AG04450 (cell line): ENCODE measurements at regions not wholly inside any gene's neighbourhood (a gene's known extent, or its start where the extent isn't known, plus 50 kb on each side); places are given as distances from the start of the nearest gene placed in this dataset.

Source experiments
- CTCF ChIA-PET: fragments of 300-600, 350-600 bp; formaldehyde crosslinking; extraction: SDS; loops from one replicate; lab custom pipeline; 2022; ENCODE audit warnings: antibody characterized with exemption, inconsistent platforms; lab: Charles Lee
- POLR2A ChIA-PET: fragments of 350-600 bp; formaldehyde crosslinking; extraction: SDS; loops from one replicate; lab custom pipeline; 2021; ENCODE audit warnings: antibody characterized with exemption, inconsistent platforms; lab: Yijun Ruan, JAX
- DNase-seq: peaks from one replicate; pipeline ENCODE4 v3.0.0-alpha.2; 2011; ENCODE audit warnings: low read depth, low spot score
- H3K27ac ChIP-seq: one replicate; pipeline ENCODE4 v1.5.1; 2012; ENCODE audit warnings: low read depth, low read length, control low read depth
- H3K27me3 ChIP-seq: one replicate; pipeline ENCODE4 v1.6.0; 2012; ENCODE audit warnings: low read length; ENCODE audit not compliant: control insufficient read depth, insufficient read depth
- H3K4me3 ChIP-seq: 2 replicates; pipeline ENCODE4 v1.5.1; 2011; ENCODE audit warnings: mild to moderate bottlenecking, low read depth, low read length, control low read depth
- H3K9me3 ChIP-seq: 2 replicates; pipeline ENCODE4 v1.5.1; 2012; ENCODE audit warnings: low read length; ENCODE audit not compliant: control insufficient read depth, insufficient read depth
- CTCF ChIP-seq: IDR thresholded peaks from 2 replicates; pipeline ENCODE4 v1.5.1; 2011; ENCODE audit warnings: low read depth, low read length, control low read depth, inconsistent platforms

GRCh38 chr2:8388781-8389180 lies 293.1 kb upstream of the ID2 start:
- no peak for DNase-seq
- TF ChIP-seq CTCF: no peak
- Histone ChIP-seq H3K4me3 (no peak overlapping the region), H3K27ac (no peak overlapping the region), H3K27me3 (no peaks in the 10 kb centered on the region), H3K9me3 (no peaks in the 10 kb centered on the region; the same call in 1 of the 2 replicates)
- ChIA-PET CTCF (no interaction called here), POLR2A (no interaction called here)

GRCh38 chr2:8389431-8390108 lies 292.3 kb upstream of the ID2 start:
- CTCF ChIA-PET: no interaction called here

GRCh38 chr2:8391126-8391525 lies 290.7 kb upstream of the ID2 start:
- H3K4me3 ChIP-seq: no peak overlapping the region
- no peak overlapping the region for H3K27ac ChIP-seq
- H3K9me3 ChIP-seq: no peaks in the 10 kb centered on the region; the same call in 1 of the 2 replicates
- no peaks in the 10 kb centered on the region for H3K27me3 ChIP-seq
- POLR2A ChIA-PET: no interaction called here
- TF ChIP-seq CTCF: no peak
- CTCF ChIA-PET: no interaction called here
- no peak for DNase-seq

More at GRCh38 chr2:8389431-8390108, 292.3 kb upstream of the ID2 start:
- no peak overlapping the region for H3K4me3 ChIP-seq
- POLR2A ChIA-PET: interaction anchor here (1.0 kb wide), 1 partner anchor 293 kb away, joined by 3 read pairs; the partner anchor contains the start of gene ID2
- H3K27ac ChIP-seq: no peak overlapping the region
- no peak for DNase-seq
- no peaks in the 10 kb centered on the region for H3K27me3 ChIP-seq
- TF ChIP-seq CTCF: no peak
- no peaks in the 10 kb centered on the region; the same call in 1 of the 2 replicates for H3K9me3 ChIP-seq

GRCh38 chr2:8391584-8391983 lies 290.3 kb upstream of the ID2 start:
- no peak overlapping the region for H3K4me3 ChIP-seq
- POLR2A ChIA-PET: no interaction called here
- no peak overlapping the region for H3K27ac ChIP-seq
- CTCF ChIA-PET: interaction anchor here (0.5 kb wide), 1 partner anchor 83 kb away, joined by 4 read pairs; no protein-coding TSS in a partner anchor
- H3K9me3 ChIP-seq: no peaks in the 10 kb centered on the region; the same call in 1 of the 2 replicates
- H3K27me3 ChIP-seq: no peaks in the 10 kb centered on the region
- TF ChIP-seq CTCF: no peak
- no peak for DNase-seq

- no peak overlapping the region for H3K4me3 ChIP-seq
- no peak for DNase-seq
- no peaks in the 10 kb centered on the region for H3K27me3 ChIP-seq
- no peaks in the 10 kb centered on the region; the same call in 1 of the 2 replicates for H3K9me3 ChIP-seq
- ChIA-PET CTCF (interaction anchor here (0.5 kb wide), 1 partner anchor 83 kb away, joined by 4 read pairs; no protein-coding TSS in a partner anchor), POLR2A (no interaction called here)
- TF ChIP-seq CTCF: no peak
- no peak overlapping the region for H3K27ac ChIP-seq
These were observed 289.6 kb upstream of the ID2 start for GRCh38 chr2:8392098-8392866.
